ENCODE measurements at regions not wholly inside any gene's neighbourhood (a gene's known extent, or its start where the extent isn't known, plus 50 kb on each side); places are given as distances from the start of the nearest gene placed in this dataset.

- Histone ChIP-seq H3K9me3 (ENCODE audit: severe bottlenecking) (no peaks in the 10 kb centered on the region), H3K36me3 (ENCODE audit: low read depth) (no peaks in the 10 kb centered on the region), H3K27ac (ENCODE audit: poor library complexity, severe bottlenecking) (no peak overlapping the region), H3K27me3 (ENCODE audit: insufficient read depth, poor library complexity, severe bottlenecking) (no peaks in the 10 kb centered on the region), H3K4me3 (ENCODE audit: severe bottlenecking) (no peak overlapping the region), H3K4me1 (ENCODE audit: insufficient read depth, poor library complexity, severe bottlenecking) (peaks cover 11% of the 10 kb centered on the region)
- no peak for ATAC-seq (ENCODE audit: low read depth)
- TF ChIP-seq CTCF (IDR thresholded peaks at IDR 0.05; ENCODE audit: poor library complexity, severe bottlenecking), result no peak
- no peak for DNase-seq (ENCODE audit: low spot score)
Observed at GRCh38 chr10:125214283-125214570, 53.9 kb upstream of the CTBP2 start.

GRCh38 chr10:125213541-125214282 is 53.3 kb upstream of the CTBP2 start:
- Histone ChIP-seq H3K27me3 (ENCODE audit: insufficient read depth, poor library complexity, severe bottlenecking) (no peaks in the 10 kb centered on the region), H3K27ac (ENCODE audit: poor library complexity, severe bottlenecking) (no peak overlapping the region), H3K4me3 (ENCODE audit: severe bottlenecking) (no peak overlapping the region), H3K9me3 (ENCODE audit: severe bottlenecking) (no peaks in the 10 kb centered on the region), H3K4me1 (ENCODE audit: insufficient read depth, poor library complexity, severe bottlenecking) (peaks cover 11% of the 10 kb centered on the region), H3K36me3 (ENCODE audit: low read depth) (no peaks in the 10 kb centered on the region)
- DNase-seq (ENCODE audit: low spot score) (no peak), ATAC-seq (ENCODE audit: low read depth) (no peak)
- no peak for TF ChIP-seq CTCF (IDR thresholded peaks at IDR 0.05; ENCODE audit: poor library complexity, severe bottlenecking)

GRCh38 chr10:125212150-125212809 is 51.9 kb upstream of the CTBP2 start:
- ATAC-seq (ENCODE audit: low read depth), result no peak
- no peak for TF ChIP-seq CTCF (IDR thresholded peaks at IDR 0.05; ENCODE audit: poor library complexity, severe bottlenecking)
- Histone ChIP-seq H3K27ac (ENCODE audit: poor library complexity, severe bottlenecking) (no peak overlapping the region), H3K4me1 (ENCODE audit: insufficient read depth, poor library complexity, severe bottlenecking) (no peaks in the 10 kb centered on the region), H3K4me3 (ENCODE audit: severe bottlenecking) (no peak overlapping the region), H3K27me3 (ENCODE audit: insufficient read depth, poor library complexity, severe bottlenecking) (no peaks in the 10 kb centered on the region), H3K36me3 (ENCODE audit: low read depth) (no peaks in the 10 kb centered on the region), H3K9me3 (ENCODE audit: severe bottlenecking) (no peaks in the 10 kb centered on the region)
- DNase-seq (ENCODE audit: low spot score), result no peak

Data from RWPE2 (cell line).